GM18507 (cell line): ENCODE measurements at regions not wholly inside any gene's neighbourhood (a gene's known extent, or its start where the extent isn't known, plus 50 kb on each side); places are given as distances from the start of the nearest gene placed in this dataset.
"Not testable (repeated sequence)": the region's sequence is repeated elsewhere in the genome, so short reads cannot be mapped to it uniquely, and the experiment has no call there.

Experiments
- DNase-seq: peaks from one replicate; pipeline ENCODE4 v3.0.0; 2011; ENCODE audit warnings: low read depth; ENCODE audit not compliant: insufficient read length; ENCODE audit errors: extremely low spot score
- FAIRE-seq: peaks from 2 replicates; lab custom pipeline; 2011; peaks lifted over from hg19 to GRCh38; lab: Jason Lieb, UNC

DNA sequence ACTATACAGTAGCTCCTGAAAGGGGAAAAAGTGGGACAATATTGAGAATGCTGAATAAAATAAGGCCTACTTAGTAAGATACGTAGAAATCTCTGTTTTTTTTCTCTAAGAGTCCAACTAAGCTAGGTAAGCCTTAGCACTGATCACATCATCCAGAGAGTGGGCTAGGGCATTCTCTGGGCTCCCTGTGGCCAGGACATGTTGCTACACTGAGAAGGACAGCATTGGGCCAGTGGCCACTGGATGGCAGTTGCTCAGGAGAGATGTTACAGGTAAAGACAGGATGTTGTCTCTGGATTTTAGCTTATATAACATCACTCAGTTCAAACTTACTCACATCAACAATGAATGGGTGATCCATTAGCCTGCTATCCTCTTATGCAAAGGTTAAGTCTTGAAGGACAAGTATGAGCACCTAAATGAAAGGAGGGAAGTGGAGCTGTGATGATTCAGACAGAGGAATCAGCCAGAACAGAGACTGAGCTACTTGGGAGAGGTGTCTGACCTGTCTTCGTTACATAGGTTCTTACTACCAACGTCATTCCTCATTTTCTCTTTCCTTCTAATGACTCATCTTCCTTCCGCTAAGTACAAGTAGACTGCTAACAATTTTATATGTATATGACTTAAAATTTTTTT, 226.6 kb upstream of the ADCY2 start:
- DNase-seq (no peak), FAIRE-seq (no peak)

DNA sequence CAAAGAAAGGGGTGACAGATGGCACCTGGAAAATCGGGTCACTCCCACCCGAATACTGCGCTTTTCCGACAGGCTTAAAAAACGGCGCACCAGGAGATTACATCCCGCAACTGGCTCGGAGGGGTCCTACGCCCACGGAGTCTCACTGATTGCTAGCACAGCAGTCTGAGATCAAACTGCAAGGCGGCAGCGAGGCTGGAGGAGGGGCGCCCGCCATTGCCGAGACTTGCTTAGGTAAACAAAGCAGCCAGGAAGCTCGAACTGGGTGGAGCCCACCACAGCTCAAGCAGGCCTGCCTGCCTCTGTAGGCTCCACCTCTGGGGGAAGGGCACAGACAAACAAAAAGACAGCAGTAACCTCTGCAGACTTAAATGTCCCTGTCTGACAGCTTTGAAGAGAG, 225.2 kb upstream of the ADCY2 start:
- DNase-seq, FAIRE-seq: not testable (repeated sequence)

DNA sequence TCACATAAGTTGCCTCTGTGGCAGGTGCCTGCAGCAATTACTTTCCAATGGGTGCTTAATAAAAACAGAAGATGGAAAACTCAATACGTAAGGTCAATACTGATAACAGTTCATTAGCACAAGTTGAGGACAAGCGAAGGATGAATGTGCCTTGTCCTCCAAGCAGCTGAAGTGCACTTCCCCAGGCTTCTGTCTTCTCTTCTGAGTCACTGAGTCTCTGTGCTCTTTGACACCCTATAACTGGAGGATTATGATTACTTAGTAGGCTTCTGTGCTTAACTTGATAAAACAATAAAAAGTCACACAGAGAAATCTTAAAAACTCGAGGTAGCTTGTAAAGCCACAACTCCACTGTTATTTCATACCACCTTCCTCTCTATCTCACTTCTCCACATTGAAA, 216.6 kb upstream of the ADCY2 start:
- FAIRE-seq (no peak), DNase-seq (no peak)

DNA sequence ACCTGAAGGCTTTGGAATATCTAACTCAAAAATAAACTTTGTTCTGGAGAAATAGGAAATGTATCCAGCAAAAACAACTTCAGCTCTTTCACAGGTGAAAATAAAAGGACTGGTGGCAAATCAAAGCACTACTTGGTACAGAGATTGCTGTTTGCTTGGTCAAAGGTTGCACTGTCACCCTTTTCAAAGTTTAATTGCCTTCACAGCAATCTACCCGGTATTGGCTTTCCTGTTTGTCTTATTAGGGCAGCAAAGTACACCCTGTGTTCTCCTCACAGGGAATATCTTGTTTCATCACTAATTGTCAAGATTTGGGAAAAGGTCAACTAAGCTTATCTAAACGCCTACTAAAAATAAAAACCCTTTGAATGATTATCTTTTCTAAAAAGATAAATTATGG, 214.1 kb upstream of the ADCY2 start:
- FAIRE-seq: no peak

DNA sequence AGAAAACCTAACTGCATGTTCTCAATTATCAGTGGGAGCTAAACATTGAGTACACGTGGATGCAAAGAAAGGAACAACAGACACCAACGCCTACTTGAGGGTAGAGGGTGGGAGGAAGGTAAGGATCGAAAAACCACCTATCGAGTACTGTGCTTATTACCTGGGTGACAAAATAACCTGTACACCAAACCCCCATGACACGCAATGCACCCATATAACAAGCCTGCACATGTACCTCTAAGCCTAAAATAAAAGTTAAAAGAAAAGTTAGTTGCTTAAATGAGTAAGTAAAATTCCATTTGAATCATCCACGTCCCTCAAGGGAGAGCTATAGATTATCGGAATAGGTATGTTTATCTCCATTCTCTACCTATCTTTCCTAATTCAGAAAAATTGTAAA, 210.2 kb upstream of the ADCY2 start:
- FAIRE-seq (no peak), DNase-seq (no peak)

More for the DNA sequence above, 214.1 kb upstream of the ADCY2 start:
- DNase-seq: no peak

DNA sequence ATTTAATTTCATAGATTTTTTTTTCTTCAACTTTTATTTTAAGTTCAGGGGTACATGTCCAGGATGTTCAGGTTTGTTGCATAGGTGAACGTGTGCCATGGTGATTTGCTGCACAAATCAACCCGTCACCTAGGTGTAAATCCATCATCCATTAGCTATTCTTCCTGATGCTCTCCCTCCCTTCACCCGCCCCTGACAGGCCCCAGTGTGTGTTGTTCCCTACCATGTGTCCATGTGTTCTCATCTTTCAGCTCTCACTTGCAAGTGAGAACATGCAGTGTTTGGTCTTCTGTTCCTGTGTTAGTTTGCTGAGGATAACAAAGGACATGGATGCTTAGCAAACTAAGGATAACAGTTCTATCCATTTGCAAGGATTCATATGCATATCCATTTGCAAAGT, 209.1 kb upstream of the ADCY2 start:
- DNase-seq (no peak), FAIRE-seq (no peak)

DNA sequence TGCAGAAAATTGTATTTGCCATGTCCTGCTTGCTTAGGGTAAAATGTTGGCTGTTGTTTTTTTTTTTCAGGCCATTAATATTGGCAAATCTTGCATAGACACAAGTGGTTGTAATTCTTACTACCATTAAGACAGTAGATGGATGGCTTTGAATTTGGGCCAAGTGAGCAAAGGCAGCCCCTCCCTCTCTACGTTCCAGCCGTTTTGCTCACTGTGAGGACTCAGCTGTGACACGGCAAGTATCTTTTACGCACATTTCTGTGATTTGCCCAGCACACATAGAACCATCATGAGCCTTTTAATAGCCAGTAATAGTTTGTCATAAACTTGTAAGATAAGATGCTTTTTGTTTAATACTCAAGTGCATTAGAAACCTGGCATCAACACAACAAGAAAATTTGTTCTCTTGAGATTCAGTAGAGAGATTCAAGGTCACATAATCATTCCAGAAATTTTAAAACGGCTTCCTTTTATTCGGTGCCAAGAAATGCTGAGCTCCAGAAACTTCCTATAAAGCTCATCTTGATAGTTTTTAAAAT, 205.2 kb upstream of the ADCY2 start:
- DNase-seq (no peak), FAIRE-seq (no peak)

DNA sequence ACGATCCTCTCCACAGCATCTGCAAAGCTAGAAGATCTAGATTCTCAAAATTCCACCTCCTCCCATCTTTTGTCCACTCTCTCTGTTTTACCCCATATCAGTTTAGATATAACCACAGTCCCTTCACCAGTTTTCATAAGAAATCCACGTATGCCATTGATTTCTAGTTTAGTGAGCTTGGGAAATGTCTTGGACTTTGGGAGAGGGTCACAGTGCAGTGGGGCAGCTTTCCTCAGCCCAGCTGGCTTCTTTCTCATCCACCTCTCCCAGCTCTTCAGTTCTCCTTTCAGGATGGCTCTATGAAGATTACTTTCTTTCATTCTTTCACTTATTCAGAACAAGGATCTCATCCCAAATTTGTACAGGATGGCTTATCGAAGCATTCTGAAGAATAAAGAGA, 203.9 kb upstream of the ADCY2 start:
- FAIRE-seq (no peak), DNase-seq (no peak)

DNA sequence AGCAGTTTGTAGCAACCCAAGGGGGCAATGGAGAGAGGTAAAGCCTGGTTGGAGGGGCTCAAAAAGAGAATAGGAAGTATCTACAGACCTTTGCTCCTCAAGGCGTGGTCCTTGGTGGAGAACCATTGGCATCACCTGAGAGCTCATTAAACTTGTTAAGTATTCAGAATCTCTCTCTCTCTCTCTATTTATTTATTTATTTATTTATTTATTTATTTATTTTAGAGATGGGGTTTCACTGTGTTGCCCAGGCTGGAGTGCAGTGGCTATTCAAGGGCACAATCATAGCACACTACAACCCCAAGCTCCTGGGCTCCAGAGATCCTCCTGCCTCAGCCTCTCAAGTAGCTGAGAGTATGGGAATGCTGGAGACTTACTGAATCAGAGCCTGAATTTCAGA, 193.1 kb upstream of the ADCY2 start:
- FAIRE-seq: no peak
- no peak for DNase-seq

DNA sequence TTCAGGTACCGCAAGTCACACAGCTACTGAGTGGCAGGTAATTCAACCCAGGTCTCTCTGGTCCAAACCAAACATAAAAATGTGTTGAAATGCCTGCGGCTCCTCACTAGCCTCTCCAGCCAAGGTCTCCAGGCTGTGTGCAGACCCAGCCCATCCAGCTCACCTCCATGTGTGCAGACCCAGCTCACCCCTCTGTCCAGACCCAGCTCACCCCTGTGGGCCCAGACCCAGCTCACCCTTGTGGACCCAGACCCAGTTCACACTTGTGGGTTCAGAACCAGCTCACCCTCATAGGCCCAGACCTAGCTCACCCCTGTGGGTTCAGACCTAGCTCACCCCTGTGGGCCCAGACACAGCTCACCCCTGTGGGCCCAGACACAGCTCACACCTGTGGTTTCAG, 188.0 kb upstream of the ADCY2 start:
- DNase-seq: no peak
- no peak for FAIRE-seq

DNA sequence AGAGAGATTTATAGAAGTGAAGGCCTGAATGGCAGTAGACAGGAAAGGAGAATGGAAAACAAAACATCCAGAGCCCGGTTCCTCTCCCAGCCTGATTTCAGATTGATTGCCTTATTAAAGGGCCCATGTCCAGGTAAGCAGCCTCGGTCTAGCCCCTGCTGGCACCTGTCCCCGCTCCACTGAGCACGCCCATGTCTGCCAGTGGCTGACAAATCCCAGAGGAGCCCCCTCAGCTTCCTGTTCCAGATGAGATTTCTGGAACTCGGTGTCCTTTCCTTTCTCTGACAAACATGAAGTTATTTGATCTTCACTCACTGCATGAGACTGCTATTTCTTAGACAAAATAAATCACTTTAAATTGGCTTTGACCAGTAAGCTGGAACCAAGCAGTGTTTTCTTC, 187.0 kb upstream of the ADCY2 start:
- DNase-seq: no peak
- no peak for FAIRE-seq

DNA sequence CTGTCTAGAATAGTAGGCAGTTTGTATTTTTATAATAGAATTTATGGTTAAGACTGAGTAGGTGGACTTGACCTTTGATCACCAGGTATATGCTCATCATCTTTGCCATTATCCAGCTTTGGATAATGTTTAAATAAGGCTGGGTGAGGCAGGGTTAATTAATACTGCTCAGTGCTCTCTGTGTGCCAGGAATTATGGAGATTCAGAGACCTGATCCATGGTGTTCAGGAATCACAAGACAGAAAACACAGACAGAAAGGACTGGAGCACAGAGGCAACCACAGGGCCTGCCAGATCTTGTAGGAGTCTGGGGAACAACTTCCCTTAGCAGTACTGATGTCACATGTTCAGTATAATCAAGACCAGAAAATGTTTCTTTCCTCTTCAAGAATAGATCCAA, 186.3 kb upstream of the ADCY2 start:
- no peak for DNase-seq
- FAIRE-seq: no peak

DNA sequence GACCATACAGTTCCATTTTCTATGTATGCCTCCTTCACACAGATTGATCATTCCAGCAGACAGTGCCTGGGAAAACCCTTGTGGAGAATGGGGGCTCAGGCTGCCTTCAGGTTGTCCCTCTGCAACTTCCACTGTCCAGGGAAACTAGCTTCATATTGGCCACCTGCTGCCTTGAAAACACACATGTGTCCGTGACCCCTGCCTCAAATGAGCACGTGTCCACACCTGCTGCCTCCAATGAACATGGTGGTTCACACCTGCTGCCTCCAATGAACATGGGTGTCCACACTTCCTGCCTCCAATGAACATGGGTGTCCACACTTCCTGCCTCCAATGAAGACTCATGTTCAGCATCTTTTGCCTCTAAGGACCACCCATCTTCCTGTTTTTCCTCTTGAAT, 185.4 kb upstream of the ADCY2 start:
- DNase-seq: no peak
- FAIRE-seq: no peak

DNA sequence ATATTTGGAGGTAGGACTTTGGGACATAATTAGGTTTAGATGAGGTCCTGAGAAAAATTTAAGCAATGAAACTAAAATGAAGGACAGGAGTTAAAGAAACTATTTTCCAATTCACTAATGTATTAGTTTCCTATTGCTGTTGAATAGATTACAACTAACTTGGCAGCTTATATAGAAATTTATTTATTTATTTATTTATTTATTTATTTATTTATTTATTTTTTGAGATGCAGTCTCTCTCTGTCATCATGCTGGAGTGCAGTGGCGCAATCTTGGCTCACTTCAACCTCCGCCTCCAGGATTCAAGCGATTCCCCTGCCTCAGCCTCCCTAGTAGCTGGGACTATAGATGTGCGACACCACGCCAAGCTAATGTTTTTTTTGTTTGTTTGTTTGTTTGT, 182.4 kb upstream of the ADCY2 start:
- DNase-seq (no peak), FAIRE-seq (no peak)

DNA sequence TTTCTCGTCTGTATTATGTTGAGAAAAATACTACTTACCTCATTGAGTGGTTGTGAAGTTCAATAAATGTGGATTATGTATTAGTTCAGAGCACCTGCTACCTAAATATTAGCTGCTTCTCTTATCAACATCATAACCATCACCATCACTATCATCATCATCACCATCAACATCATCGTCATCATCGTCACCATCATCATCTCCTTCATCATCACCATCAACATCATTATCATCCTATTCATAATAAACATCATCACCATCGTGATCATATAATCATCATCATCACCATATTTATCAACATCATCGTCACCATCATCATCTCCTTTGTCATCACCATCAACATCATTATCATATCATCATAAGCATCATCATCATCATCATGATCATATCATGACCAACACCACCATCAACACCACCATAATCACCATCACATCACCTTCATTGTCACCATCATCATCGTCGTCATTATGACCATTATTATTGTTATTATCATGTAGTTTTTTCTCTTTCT, 181.0 kb upstream of the ADCY2 start:
- no peak for FAIRE-seq

DNA sequence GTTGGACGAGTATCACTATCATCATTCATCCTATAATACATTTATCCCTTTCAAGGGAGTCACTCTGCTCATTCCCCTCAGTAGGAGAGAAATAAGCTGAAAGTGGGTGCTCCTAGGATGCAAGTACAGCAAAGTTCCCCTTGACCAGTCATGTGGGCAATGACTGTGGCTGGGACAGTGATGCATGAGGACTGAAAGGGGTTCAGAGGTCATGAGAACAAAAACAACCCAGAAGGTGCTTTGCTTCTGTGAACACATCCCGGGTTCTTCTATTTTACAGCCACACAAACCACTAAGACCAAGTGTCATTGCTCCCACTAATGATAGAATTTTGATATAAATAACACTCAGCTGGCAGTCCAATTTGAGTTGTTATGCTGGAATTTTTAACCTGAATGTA, 177.8 kb upstream of the ADCY2 start:
- no peak for DNase-seq
- no peak for FAIRE-seq

More for the DNA sequence above, 181.0 kb upstream of the ADCY2 start:
- DNase-seq: no peak

DNA sequence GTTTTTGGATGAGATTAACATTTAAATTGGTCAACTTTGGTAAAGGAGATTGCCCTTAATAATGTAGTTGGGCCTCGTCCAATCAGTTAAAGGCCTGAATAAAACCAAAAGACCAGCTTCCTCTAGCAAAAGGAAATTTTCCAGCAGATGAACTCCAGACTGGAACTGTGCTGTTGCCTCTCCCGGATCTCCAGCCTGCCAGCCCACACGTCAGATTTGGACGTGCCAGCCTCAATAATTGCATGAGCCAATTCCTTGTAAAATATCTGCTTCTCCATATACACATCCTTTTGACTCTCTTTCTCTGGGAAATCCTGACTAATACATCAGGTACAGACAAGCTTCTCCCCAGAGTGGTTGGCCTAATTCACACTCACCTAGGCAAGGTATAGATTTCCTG, 175.8 kb upstream of the ADCY2 start:
- FAIRE-seq (no peak), DNase-seq (no peak)

DNA sequence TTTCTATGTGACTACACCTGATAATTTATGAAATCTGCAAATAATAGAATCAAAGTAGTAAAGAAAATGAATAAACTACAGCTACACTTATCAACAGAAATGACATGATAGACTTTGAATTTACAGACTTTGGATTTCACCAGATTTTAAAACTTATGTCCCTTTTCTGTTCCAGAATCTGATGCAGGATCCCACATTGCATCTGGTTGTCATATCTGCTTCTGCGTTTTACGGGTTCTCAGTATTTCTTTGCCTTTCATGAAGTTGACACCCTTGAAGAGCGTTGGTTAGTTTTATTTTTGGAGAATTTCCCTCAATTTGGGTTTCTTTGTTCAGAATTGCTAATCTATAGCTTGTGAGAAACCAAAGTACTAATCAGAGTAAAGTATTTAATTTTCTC, 174.9 kb upstream of the ADCY2 start:
- no peak for DNase-seq
- no peak for FAIRE-seq

DNA sequence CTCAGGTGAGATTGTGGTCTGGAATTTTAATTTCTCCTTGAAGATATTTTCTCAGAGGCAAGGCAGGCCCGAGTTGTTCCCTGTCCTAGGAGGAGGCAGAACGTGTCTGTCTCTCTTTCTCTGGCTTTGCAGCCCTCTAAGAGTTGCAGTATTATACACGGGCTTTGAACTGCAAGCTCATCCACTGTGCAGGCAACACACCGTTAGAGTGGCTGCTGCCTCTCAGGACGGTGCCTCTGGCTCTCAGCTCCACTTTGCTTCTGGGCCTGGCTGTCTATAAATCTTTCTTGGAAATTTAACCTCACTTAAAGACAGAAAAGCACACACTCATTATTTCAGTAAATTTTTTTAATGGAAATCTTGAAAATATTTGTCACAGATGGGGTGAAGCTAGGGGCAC, 170.1 kb upstream of the ADCY2 start:
- FAIRE-seq (no peak), DNase-seq (no peak)

DNA sequence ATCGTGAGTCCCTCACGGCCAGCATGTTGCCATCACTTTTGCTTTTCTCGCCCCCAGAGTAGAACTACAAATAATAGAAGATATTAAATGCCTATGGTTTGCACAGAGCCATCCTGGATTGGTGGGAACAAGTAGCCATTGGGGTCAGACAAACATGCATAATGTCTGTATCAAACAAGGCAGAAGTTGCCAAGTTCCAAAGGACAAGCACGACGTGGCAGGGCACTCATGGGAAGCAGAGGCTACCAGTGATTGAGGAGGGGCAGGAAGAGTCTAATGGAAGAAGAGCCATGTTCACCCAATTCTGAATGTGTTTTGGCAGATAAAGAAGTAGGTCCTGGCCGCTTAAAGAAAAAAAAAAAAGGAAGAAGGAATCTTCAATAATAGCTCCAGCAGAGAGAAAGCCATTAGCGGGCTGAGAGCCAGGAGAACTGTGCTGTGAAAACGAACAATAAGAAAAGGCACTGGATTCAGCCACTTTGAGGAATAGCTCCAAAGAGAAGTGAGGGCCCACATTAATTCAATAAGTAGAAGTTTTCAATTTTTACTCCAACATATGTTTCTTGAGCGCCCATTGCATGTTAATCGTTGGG, 153.7 kb upstream of the ADCY2 start:
- no peak for FAIRE-seq
- no peak for DNase-seq

DNA sequence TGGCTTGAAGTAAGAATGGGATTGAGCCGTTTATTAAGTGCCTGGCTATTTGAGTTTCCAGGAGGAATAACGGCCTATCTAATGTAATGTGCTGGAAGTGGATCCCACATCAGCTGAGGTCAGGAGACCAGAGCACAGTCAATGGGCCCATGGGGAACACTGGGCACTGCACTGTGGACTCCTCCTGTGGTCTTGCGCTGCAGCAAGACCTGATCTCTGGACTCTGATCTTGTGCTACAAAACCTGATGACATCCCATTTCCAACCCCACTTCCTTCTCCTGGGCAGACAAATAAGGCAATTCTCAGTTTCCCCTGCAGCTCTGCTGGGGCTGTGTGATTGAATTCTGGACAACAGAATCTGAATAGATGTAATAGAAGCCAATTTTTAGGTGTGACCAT, 151.7 kb upstream of the ADCY2 start:
- DNase-seq: no peak
- no peak for FAIRE-seq
